ENCODE measurements at regions not wholly inside any gene's neighbourhood (a gene's known extent, or its start where the extent isn't known, plus 50 kb on each side); places are given as distances from the start of the nearest gene placed in this dataset.

GRCh38 chr2:82259551-82259950, 1955.0 kb upstream of the LRRTM1 start:
- TF ChIP-seq POLR2A (IDR thresholded peaks at IDR 0.05; ENCODE audit: low read length) (no peak), GATA1 (IDR thresholded peaks at IDR 0.05; ENCODE audit: low read depth, low read length) (no peak)
